Kidney glomerular epithelial cell (primary cell): ENCODE measurements at regions not wholly inside any gene's neighbourhood (a gene's known extent, or its start where the extent isn't known, plus 50 kb on each side); places are given as distances from the start of the nearest gene placed in this dataset.

Source experiments
- DNase-seq: peaks from one replicate; lab custom pipeline; 2025; lab: John Stamatoyannopoulos, UW

DNA sequence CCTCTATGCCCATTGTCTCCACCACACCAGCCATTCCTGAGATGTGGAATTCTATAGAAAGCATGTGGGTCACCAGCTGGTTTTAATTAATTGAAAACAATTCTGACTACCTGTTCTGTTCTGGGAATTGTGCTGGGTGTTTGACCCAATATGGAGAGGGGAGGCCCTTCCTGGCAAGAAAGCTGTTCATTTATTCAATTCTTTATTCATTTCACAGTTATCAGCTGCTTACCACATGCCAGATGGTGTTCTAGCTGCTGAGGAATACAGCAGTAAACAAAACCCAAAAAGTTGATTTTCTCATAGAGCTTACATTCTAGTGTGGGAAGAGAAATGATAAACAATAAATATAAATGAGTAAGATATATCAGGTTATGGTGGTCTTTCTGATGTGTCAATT lies 296.1 kb upstream of the RASGRP1 start:
- DNase-seq: no peak

DNA sequence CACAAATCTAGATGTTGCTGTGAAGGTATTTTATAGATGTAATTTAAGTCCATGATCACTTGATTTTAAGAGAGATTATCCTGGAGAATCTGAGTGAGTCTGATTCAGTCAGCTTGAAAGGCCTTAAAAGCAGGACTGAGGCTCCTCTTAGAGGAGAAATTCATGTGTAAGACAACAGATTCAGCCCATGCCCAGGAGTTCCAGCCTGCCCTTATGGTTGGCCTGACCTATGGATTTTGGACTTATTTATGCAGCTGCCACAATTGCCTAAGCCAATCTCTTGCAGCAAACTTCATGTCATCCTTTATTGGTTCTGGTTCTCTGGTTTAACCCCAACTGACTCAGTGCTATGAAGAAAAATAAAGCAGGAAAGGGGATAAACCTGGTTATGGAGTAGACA lies 296.5 kb upstream of the RASGRP1 start:
- DNase-seq: no peak

DNA sequence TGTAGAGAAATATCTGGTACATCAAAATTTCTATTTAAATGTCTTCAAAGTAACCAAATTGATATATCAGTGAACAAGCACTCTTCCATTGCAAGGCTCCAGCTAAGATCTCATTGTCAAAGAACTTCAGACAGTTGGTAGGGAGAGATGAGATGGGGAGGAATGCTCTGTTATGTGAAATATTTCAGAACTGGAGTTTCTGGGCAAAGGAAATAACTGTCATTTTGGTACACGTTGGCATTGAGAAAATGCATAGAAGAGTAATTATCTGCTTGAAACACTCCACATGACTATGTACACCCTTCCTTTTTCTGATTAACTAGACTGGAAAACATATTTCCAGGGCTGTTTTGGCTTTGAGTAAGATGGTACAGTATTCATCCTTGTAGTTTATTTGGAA lies 297.5 kb upstream of the RASGRP1 start:
- no peak for DNase-seq

DNA sequence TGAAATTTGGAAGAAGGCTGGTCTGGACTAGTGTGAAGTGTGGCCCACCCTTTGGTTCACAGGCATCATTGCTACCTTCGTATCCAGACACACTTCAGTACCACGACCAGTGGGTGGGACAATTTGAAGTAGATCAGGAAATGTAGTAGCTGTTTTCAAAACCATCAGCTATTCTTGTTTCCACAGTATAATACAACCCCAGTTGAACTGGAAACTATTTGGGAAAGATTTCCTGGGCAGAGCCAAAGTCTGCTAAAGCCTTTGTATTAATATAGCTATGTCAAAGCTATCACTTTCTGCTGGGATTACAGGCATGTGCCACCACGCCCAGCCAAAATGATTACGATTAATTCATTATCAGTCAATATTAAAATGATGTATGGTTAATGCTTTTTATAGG lies 298.8 kb upstream of the RASGRP1 start:
- no peak for DNase-seq

DNA sequence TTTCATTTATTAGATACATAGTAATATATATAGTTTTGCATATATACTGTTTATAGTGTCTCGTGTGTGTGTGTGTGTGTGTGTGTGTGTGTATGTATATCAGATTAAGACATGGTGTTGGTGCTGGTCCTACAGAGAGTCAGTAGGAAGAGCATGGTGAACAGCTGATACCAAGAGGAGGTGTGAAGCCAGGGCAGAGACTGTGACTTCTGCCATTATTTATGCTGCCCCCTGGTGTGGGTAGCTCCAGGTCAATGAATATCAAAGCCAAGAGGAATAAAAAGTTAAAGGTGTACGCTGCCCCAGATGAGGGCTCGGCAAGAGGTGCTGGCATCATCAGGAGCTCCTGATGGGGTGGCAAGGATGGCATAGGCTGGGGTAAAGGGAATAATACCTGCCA lies 299.5 kb upstream of the RASGRP1 start:
- no peak for DNase-seq

DNA sequence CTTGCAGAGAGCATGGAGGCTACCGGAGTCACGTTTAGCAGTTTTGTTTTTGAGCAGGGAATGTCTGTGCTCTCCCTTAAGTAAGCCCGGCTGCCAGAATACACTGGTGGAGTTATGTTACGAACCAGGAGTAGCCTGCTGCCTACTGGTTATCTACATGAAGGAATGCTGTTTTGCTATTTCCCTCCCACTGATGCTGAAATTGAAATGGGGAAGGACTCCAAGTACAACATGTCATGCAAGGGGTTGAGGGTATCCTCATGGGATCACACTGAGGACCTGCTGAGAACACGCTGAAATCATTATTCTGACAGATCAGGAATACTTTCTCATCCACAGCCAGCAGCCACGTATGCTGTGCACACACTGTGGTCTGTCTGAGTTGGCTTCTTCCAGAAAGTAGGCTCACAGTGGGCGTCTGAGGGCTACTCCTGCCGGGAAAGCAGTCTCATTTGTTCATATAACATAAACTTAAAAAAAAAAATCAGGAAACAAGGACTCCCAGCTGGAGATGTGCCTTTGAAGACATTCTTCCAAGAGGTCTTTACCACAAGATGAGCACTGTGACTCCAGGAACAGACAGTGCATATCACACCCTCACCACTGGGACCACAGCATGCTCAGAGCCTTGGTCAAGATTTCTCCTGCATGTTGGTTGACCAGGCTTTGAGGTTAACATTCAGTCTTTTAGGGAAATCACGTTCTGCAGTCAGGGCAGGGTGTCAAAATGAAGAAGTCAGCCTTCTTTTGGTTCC lies 300.4 kb upstream of the RASGRP1 start:
- DNase-seq: no peak

DNA sequence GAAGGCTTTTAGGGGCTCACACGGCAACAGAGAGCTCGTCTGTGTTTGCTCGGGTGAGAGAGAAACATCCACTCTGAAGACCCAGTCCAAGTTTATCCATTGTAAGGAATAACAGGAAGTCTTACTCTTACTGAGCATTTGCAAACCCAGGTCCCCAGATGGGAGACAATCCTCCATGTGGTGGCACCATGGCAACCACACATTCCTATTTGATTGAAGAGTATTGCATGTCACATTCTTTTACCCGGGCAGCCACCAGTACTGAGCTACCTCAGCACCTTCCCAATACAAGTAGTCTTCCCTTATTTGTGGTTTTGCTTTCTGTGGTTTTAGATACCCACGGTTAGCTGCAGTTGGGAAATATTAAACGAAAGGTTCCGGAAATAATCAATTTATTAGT lies 302.9 kb upstream of the RASGRP1 start:
- no peak for DNase-seq

DNA sequence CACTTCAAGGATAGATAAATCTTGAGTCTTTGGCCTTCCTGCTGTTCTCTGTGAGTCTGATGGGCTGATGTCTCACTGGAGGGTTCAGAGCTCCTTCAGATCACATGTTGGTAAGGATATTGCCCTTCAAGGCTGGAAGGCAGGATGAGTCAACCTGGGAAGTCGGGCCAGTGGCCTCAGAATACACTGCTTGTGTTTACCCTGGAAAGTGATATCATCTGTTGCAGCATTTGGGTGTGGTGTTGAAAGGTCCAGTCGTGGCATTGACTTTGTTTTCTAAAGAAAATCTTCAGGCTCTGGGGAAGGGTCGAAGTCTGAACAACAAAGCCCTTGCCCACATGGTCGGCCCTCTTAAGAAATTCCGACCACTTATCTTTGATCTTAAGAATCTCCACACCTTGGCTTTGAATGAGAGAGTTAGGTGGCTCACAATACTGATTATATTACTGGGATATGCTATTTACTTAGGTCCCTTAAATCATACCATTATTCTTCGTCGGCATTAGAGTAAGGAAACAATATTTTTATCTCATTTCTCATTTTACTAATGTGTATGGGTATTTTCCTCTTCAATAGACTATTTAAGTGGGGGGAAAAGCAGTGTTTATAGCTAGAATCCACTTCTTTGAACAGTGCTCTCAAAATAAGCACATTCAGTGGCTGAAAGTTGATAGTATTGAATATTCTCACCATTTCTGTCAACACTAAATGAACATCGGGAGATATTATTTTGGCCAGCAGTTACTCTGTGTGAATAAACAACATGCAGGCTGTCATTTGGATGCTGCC lies 303.9 kb upstream of the RASGRP1 start:
- DNase-seq: peak; percentile 86

DNA sequence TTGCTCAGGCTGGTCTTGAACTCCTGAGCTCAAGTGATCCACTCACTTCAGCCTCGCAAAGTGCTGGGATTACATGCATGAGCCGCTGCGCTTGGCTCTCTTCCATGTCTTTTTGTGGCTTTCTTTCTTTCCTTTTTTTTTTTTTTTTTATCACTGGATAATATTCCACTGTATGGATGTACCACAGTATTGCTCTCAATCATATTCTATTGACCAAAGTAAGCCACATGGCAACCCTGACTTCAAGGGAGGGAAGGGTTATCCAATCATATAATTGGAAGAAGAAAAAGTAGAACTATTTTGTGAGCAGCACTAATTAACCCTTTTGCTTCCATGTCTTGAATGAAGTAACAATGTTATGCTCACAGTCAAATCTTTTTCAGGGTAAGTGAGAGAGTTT lies 307.0 kb upstream of the RASGRP1 start:
- DNase-seq: no peak

DNA sequence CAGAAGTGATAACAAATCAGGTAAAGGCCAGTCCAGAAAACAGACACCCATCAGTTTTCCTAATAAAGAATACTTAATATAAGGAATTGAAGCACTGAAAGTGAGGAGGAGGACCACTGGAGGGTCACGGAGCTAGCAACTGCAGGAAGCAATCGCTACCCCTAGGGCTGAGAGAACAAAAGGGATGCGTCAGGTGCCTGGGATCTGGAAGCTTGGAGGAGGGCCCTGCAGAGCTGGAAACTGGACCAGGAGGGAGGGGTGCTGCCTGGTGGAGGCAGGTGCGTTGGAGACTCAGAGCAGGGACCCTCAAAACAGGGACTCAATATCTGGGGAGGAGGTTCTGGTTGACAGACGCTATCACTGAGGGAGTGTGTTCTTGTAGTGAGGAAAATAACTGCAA lies 308.1 kb upstream of the RASGRP1 start:
- no peak for DNase-seq

DNA sequence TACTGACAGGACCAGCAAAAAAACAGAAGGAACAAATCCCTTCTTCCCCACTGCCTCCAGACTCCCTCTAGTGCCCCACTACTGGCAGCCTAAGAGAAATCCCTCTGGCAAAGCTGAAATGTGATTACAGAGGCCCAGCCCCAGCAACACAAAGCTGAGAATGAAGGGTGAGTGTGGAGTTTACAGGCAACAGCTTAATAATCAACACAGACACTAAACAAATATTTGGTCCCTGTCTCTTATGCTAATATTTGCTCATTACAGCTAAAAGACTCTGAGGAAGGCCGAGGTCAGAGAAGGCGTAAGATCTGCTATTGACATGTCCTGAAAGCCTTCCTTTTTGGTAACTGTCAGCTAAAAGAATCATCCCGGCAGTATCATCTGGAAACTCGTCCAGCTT lies 308.5 kb upstream of the RASGRP1 start:
- DNase-seq: no peak

DNA sequence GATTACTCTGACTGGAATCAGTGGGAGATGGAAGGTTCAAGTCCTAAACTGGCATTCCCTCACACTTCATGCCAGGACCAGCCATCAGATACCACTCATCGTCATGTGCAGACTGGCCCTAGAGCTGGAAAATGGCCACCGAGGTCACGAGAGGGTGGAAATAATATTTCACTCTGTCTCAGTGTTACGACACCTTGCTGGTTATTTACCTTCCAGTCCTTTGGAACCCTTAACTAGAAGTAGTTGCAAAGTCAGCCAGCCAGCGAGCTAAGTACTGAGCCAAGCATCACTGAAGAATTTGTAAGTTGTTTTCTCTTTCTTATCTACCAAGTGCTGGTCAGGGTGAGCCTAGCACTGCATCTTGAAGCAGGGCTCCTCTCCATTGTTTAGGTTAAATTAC lies 309.9 kb upstream of the RASGRP1 start:
- DNase-seq: no peak

DNA sequence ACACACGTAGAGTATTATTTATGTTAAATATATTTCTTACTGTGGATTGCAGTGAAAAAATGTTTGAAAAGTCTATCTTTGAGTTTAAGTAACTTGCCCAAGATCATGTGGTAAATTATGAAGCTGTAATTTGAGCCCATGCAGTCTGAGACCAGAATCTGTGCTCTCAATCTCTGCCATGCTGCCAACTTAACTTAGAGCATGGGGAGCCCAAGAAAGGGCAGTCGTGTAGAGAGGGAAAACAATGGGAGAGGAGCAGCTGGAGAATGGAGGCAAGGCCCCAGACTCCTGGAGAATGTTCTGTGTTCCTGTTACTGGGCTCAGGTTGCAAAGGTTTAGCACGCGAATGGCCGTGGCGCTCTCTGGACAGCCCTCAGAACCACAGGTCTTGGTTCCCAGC lies 311.6 kb upstream of the RASGRP1 start:
- no peak for DNase-seq

DNA sequence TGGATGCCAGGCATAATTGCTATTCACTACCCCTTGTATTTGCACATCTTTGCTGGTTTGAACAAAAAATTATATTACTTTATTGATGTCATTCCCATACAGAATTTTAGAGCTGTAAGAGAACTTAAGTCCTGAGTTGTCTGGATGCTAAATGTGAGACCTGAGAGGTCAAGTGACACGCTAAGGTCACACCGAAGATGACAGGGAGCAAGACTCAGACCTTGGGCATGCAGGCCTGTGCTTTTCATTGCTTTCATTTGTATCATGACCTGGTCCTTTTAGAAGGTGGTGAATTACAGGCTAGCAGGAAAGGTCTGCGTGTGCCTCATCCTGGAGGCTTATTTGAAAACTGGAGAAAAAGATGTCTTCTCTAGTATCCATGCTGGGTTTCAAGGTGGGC lies 312.0 kb upstream of the RASGRP1 start:
- DNase-seq: no peak

DNA sequence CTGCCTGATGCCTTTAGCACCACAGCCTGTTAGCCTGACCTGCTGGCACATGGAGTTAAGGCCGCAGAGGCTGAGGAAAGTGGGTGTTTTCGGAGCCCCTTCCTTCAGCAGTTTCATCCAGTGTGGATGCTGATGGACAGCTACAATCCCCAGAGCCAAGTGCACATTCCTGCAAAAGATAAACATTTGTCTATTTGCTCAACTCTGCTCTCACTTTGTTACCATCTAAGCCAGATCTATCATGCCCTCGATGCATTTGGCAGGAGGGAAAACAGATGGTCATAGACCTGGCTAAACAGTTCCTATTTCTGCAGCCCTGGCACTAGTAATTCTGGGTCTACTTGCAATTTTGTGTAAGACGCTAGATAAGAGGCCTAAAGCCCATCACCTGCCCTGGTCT lies 312.9 kb upstream of the RASGRP1 start:
- DNase-seq: no peak

DNA sequence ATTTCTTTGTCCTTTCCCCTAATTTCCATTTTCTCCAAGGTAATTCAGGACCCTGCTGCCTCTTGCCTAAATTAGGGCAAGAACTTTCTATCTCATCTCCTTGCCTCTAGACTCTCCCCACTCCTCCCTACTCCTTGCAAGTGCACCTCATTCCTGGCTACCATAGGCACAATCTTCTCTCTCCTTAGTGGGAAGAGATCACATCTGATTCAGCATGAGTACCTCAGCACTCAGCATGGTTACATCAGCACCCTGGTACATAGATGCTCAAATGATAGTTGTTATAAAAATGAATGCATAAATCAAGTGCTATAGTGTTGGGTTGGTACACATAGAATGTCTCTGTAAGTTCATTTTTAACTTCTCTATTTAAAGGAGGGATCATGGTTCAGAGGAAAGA lies 313.4 kb upstream of the RASGRP1 start:
- no peak for DNase-seq

DNA sequence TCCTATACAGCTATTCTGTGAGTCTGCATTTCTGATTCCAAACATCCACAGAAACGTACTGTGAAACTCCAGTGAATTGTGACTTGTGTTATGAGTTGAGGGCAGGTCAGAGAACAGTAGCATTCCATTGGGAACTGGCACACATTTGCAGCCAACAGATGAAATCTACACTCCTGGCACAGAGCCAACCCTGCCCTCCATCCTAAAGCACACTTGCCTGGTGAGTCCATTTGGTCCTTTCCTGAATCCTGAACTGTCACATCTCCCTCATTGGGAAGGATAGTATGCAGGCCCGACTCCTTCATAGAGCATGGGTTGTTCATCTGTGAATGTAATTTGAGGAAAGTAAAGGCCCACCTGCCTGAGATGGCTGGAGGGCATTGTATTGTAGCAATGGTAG lies 314.3 kb upstream of the RASGRP1 start:
- no peak for DNase-seq

DNA sequence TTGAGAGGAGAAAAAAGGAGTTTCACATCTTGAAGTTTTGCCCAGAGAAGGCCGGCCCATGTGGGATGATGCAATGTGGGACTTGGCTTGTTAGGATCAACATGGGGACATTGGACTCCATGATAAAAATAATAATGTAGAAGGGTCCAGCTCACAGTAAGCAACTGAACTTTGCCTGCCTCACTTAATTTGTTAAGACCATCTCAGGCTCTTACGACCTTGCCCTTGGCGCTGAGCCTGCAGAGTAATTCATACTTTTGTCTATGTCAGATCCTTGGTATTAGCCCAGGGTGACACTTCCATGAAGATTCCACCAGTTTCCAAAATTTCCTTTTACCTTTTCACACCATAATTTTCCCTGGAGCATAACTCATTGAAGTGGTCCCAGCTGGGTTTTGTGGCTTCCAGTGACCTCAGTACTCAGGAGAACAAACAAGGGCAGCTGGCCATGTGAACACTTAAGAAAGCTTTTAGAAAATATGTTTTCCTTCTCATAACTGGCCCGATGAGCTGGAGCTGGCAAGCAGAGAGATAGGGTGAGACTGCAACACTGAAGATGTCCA lies 315.4 kb upstream of the RASGRP1 start:
- no peak for DNase-seq

DNA sequence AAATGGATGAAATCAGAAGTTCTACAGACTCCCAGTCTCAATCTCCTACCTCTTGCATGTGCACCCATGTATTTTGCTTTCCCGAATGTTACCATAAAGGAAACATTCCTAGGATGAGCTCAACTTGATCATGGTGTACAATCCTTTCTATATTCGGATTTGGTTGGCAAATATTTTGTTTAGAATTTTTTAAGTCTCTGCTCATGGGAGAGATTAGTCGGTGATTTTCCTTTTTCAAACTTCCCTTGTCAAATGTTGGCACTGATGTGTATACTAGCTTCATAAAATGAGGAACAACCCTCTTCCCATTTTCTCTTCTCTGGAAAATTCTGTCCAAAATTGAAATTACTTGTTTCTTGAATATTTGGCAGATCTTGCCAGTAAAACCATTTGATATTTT lies 317.6 kb upstream of the RASGRP1 start:
- no peak for DNase-seq

DNA sequence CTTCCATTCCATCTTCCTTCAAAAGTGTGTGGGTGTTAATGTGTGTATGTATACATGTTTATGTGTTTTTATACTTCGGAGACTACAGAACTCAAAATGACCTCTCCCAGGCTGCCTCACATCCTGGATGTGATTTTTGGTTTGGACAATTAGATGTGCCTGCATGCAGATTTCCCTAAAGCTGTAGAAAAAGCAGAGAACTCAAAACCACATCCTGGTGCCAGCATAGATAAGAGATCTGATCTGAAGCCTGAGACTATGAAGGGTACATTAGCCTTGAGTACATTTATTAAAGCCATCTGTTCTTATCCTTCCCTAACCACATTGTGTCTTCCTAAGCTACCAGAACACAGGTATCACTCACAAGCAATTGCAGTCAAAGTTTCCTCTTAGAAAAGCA lies 319.4 kb upstream of the RASGRP1 start:
- no peak for DNase-seq

DNA sequence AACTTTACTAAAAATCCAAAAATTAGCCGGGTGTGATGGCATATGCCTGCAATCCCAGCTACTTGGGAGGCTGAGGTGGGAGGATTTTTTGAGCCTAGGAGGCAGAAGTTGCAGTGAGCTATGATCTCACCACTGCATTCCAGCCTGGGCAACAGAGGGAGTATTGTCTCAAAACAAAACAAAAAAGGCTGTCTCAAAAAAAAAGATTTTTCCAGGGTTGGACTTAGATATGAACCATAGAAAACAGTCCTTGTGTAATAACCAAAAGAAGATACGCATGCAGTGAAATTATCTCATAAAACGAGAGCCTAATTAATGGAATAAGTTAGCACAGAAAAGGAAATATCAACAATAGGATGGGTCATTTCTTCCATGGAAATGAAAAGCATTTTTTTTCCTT lies 320.4 kb upstream of the RASGRP1 start:
- peak; percentile 51 for DNase-seq

DNA sequence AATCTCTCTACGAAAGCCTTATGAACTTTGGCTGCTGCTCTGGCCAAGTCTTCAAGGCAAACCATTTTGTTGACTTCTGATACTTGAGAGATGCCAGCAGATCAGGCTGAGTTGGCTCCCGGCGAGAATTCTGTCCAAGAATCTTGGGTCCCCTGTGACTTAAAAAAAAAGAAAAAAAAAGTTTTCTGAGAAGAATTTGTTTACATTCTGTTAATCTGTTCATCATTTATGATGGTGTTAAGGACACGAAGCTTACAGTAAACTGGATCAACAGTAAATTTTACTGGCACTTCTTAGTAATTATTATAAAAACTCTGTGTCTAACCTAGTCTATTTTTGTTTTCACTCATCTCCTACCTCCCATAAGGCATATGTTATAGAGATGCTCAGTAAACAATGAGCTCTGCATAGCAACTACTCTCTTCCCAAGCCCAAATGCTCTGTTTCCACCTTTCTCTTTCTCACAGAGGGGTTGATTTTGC lies 320.9 kb upstream of the RASGRP1 start:
- DNase-seq: no peak
